ENCODE measurements at regions not wholly inside any gene's neighbourhood (a gene's known extent, or its start where the extent isn't known, plus 50 kb on each side); places are given as distances from the start of the nearest gene placed in this dataset.
A peak's percentile ranks its signal among the peaks of the same experiment; 100 is the strongest.

DNA sequence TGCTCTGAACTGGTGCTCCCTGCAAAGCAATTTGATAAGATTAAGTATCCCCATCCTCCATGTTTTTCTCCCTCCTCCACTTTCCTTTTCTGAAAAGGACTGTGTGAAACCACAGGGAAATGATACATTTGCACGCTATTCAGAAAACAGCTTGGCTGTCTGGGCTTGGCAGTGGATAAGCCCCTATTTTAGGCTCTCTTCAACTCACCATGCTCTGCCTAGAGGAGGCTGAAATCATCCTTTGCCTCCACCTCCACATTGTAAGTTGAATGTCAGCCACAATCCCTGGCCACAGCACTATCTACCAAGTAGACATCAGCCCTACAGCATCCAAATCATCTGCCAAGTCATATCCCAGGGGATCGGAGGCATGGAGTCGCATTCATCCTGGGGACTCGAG is 642.3 kb downstream of the RPS29 start:
- H3K4me3 ChIP-seq (ENCODE audit: low read depth, low read length): no peak overlapping the region
- DNase-seq (ENCODE audit: low read depth): no peak
- no peak for TF ChIP-seq CTCF (IDR thresholded peaks at IDR 0.05; ENCODE audit: insufficient read depth, low read depth, low read length)

DNA sequence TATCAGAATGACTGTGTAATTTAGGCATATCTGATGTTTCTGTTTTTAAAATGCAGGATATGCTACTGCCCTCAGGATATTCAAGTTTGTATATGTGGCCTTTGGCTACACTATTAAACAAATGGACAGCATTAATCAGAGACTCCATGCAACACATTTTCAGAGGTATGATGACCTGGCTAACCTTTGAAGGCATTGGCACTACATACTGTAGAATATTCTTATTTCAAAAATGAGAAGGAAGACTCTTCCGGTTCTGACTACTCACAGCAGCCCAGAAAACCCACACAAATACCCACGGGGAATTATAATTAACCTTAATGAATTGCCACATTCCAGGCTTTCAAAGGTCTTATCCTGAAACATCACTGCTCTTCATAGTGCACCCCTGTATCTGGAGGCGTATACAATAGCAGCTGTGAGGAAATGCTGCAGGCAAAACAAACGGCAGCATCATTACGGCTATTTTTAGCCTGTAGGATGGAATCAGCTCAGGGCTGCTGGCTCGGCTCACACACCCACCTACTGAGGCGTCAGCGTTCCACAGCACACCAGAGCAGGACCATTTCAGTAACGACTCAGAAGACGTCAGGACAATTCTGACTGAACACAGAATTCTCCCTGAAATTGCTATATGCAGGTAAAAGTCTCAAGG is 648.5 kb downstream of the RPS29 start:
- no peak overlapping the region for H3K4me3 ChIP-seq (ENCODE audit: low read depth, low read length)
- no peak for DNase-seq (ENCODE audit: low read depth)
- no peak for TF ChIP-seq CTCF (IDR thresholded peaks at IDR 0.05; ENCODE audit: insufficient read depth, low read depth, low read length)

GRCh38 chr14:48936849-48937248 is 649.3 kb downstream of the RPS29 start:
- no peak for DNase-seq (ENCODE audit: low read depth)
- TF ChIP-seq CTCF (IDR thresholded peaks at IDR 0.05; ENCODE audit: insufficient read depth, low read depth, low read length): no peak
- H3K4me3 ChIP-seq (ENCODE audit: low read depth, low read length): no peak overlapping the region

- DNase-seq (ENCODE audit: low read depth): peak; percentile 4
- H3K4me3 ChIP-seq (ENCODE audit: low read depth, low read length): no peak overlapping the region
- no peak for TF ChIP-seq CTCF (IDR thresholded peaks at IDR 0.05; ENCODE audit: insufficient read depth, low read depth, low read length)
These were observed 649.8 kb downstream of the RPS29 start for GRCh38 chr14:48936362-48936761.

- no peak for TF ChIP-seq CTCF (IDR thresholded peaks at IDR 0.05; ENCODE audit: insufficient read depth, low read depth, low read length)
- DNase-seq (ENCODE audit: low read depth): no peak
- H3K4me3 ChIP-seq (ENCODE audit: low read depth, low read length): no peak overlapping the region
These were observed 661.0 kb downstream of the RPS29 start for GRCh38 chr14:48925184-48925583.

- no peak for DNase-seq (ENCODE audit: low read depth)
- no peak for TF ChIP-seq CTCF (IDR thresholded peaks at IDR 0.05; ENCODE audit: insufficient read depth, low read depth, low read length)
- no peak overlapping the region for H3K4me3 ChIP-seq (ENCODE audit: low read depth, low read length)
These were observed 671.3 kb downstream of the RPS29 start for GRCh38 chr14:48914921-48915320.

DNA sequence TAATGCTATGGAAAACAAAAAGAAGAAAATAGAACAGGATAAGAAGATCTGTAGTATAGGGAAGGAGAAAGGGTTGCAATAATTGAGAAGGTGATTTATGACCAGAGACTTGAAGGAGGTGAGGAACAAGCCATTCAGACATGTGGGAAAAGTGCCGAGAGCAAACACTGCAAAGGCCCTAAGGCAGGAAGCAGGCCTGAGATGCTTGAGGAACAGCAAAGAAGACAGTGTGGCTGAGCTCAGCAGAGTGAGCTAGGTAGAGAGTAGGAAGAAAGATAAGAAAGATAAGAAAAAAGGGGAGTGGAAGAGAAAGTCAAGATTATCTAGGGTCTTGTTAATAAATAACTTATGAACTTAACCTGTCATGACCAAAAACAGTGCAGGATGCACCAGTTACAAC is 671.8 kb downstream of the RPS29 start:
- DNase-seq (ENCODE audit: low read depth): no peak
- H3K4me3 ChIP-seq (ENCODE audit: low read depth, low read length): no peak overlapping the region
- no peak for TF ChIP-seq CTCF (IDR thresholded peaks at IDR 0.05; ENCODE audit: insufficient read depth, low read depth, low read length)

Measured in fibroblast of villous mesenchyme (primary cell).